Astrocyte (in vitro differentiated cells and primary cell): ENCODE measurements at regions not wholly inside any gene's neighbourhood (a gene's known extent, or its start where the extent isn't known, plus 50 kb on each side); places are given as distances from the start of the nearest gene placed in this dataset.

Experiments
- CTCF ChIP-seq: IDR thresholded peaks from 2 replicates; pipeline ENCODE4 v1.5.1; 2011; ENCODE audit warnings: low read depth, mild to moderate bottlenecking, inconsistent platforms, low read length, moderate library complexity; ENCODE audit not compliant: insufficient read depth
- EZH2 ChIP-seq: IDR thresholded peaks from 2 replicates; pipeline ENCODE4 v1.6.1; 2012; ENCODE audit warnings: mild to moderate bottlenecking, low read length, inconsistent platforms; ENCODE audit not compliant: insufficient read depth

- TF ChIP-seq CTCF (no peak), EZH2 (no peak)
These were observed 277.1 kb upstream of the GBE1 start for GRCh38 chr3:82038556-82038955.
